ENCODE measurements at regions not wholly inside any gene's neighbourhood (a gene's known extent, or its start where the extent isn't known, plus 50 kb on each side); places are given as distances from the start of the nearest gene placed in this dataset.

DNA sequence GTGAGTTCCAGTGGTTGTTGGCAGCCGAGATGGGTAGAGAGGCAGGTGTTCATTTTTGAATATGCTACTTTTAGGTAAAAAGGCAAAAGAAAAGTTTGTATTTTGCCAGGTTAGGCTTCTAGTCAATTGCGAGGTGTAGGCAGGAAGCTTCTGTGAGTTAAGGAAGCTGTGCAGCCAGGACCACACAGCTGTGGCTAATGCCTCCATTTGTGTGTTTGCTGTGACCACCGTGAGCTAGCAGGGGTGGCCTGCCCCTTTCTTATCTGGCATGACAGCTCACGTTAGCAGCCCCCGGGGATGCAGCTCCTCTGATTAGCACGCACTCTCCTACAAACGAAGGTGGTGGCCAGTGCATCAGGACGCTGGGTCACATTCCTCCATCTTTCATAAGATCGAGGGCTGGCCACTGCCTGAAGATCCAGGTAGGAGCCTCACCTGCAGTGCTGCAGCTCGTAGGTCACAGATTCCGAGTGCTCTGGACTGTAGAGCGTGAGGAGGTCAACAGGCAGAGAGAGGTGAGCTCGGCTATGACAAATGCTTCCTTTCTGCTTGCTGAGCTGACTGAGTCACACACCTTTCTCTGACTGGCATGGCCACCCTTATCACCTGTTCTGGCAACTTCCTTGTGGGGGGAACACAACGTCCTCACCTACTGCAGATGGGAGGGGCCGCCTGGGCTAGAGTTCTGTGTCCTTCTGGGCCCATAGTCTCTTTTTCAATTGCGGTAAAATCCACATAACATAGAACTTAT is 244.4 kb downstream of the HS3ST3B1 start:
- TF ChIP-seq, protein P1, sequence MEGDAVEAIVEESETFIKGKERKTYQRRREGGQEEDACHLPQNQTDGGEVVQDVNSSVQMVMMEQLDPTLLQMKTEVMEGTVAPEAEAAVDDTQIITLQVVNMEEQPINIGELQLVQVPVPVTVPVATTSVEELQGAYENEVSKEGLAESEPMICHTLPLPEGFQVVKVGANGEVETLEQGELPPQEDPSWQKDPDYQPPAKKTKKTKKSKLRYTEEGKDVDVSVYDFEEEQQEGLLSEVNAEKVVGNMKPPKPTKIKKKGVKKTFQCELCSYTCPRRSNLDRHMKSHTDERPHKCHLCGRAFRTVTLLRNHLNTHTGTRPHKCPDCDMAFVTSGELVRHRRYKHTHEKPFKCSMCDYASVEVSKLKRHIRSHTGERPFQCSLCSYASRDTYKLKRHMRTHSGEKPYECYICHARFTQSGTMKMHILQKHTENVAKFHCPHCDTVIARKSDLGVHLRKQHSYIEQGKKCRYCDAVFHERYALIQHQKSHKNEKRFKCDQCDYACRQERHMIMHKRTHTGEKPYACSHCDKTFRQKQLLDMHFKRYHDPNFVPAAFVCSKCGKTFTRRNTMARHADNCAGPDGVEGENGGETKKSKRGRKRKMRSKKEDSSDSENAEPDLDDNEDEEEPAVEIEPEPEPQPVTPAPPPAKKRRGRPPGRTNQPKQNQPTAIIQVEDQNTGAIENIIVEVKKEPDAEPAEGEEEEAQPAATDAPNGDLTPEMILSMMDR (IDR thresholded peaks at IDR 0.05): no peak
- TF ChIP-seq POLR2A (IDR thresholded peaks at IDR 0.05): no peak
